Small intestine (tissue), 7 donors: ENCODE measurements at regions not wholly inside any gene's neighbourhood (a gene's known extent, or its start where the extent isn't known, plus 50 kb on each side); places are given as distances from the start of the nearest gene placed in this dataset.

Experiments
- DNase-seq, 2 donors: peaks; one replicate each; pipeline versions ENCODE4 v3.0.0 to v3.0.0-alpha.2; 2013
- FAIRE-seq: peaks from 2 replicates; lab custom pipeline; 2012; peaks lifted over from hg19 to GRCh38; lab: Jason Lieb, UNC
- H3K27ac ChIP-seq, 3 donors: one replicate each; pipeline ENCODE4 v1.5.1; 2013; ENCODE audit warnings: low read length in 2 of 3, mild to moderate bottlenecking in 2 of 3, control low read depth in 1 of 3, inconsistent platforms in 1 of 3, low read depth in 1 of 3, moderate library complexity in 1 of 3
- H3K27me3 ChIP-seq, 3 donors: one replicate each; pipeline ENCODE4 v1.6.1; 2013; ENCODE audit warnings: low read length in 3 of 3, inconsistent platforms in 1 of 3; ENCODE audit not compliant: control insufficient read depth in 3 of 3, insufficient read depth in 3 of 3
- H3K36me3 ChIP-seq, 3 donors: one replicate each; pipeline ENCODE4 v1.6.1; 2013; ENCODE audit warnings: low read length in 3 of 3, inconsistent platforms in 1 of 3, low read depth in 1 of 3, mild to moderate bottlenecking in 1 of 3, moderate library complexity in 1 of 3; ENCODE audit not compliant: control insufficient read depth in 3 of 3, insufficient read depth in 2 of 3
- H3K4me1 ChIP-seq, 3 donors: one replicate each; pipeline ENCODE4 v1.6.1; 2013; ENCODE audit warnings: low read length in 2 of 3, inconsistent platforms in 1 of 3, low read depth in 1 of 3, mild to moderate bottlenecking in 1 of 3, moderate library complexity in 1 of 3; ENCODE audit not compliant: control insufficient read depth in 3 of 3, insufficient read depth in 2 of 3
- H3K4me3 ChIP-seq, 3 donors: one replicate each; pipeline ENCODE4 v1.5.1; 2013; ENCODE audit warnings: low read length in 3 of 3, control low read depth in 1 of 3, inconsistent platforms in 1 of 3, low read depth in 1 of 3, mild to moderate bottlenecking in 1 of 3, moderate library complexity in 1 of 3
- H3K9me3 ChIP-seq, 2 donors: one replicate each; pipeline ENCODE4 v1.6.1; 2013; ENCODE audit warnings: low read depth in 1 of 2, low read length in 1 of 2; ENCODE audit not compliant: control insufficient read depth in 2 of 2, insufficient read depth in 1 of 2
- WGBS, 3 donors: extraction: QIAGEN DNeasy Blood & Tissue Kit; methylation state at CpG; one replicate each; pipeline ENCODE4 v1.1.7; 2013; 5-methylcytosine and 5-hydroxymethylcytosine counted together
- donor health status: healthy with polysubstance abuse.
- donor health status: control.
- donor health status: control.
- donor health status: Bipolar disorder and iron deficiency.
- donor health status: healthy.

DNA sequence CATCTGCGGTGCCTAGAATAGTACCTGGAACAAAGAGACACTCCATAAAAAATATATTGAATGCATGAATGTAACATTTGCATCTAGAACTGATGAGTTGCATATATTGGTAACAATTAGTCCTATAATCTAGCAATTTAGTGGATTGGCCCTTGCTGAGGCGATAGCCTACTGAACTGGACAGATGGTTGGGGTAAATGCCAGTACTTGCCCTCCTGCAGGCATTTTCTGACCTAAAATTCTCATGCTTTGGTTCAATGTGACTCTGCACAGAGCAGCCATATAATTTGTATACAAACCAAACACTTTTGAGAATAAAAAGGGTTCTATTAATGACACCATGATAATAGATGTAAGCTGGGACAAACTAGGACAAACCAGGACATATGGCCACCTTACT is 313.6 kb downstream of the OLFM3 start:
- Histone ChIP-seq H3K4me3 (no peak overlapping the region), H3K36me3 (no peaks in the 10 kb centered on the region), H3K4me1 (no peaks in the 10 kb centered on the region), H3K9me3 (no peaks in the 10 kb centered on the region), H3K27ac (no peak overlapping the region), H3K27me3 (no peaks in the 10 kb centered on the region)
- DNase-seq (no peak), FAIRE-seq (no peak)
- WGBS, 3 donors: 85 to 86% (median 86%) methylated on average over 2 of the region's 2 CpGs

DNA sequence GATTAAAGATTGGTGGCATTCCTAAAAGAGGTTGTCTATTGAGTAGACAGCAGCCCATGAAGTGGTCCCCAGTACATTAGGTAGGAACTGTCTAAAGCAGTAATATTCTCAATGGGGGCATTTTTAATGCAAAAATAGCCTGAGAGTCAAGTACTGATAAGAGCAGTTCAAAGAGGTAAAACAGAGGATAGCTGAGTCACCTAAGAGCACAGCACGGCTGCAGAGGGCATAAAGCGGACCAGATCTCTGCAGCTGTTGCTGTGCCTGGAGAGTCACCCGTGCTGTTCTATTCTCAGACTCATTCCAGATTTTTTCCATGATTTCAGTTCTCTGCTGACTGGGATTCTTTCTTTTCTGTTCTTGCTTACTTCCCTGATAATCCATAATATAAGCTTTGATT is 313.2 kb downstream of the OLFM3 start:
- WGBS, 3 donors: 31 to 49% (median 39%) methylated on average over 3 of the region's 3 CpGs
- H3K27ac ChIP-seq: no peak overlapping the region
- no peaks in the 10 kb centered on the region for H3K4me1 ChIP-seq
- H3K36me3 ChIP-seq: no peaks in the 10 kb centered on the region
- FAIRE-seq (no peak), DNase-seq (no peak)
- H3K4me3 ChIP-seq: no peak overlapping the region
- no peaks in the 10 kb centered on the region for H3K9me3 ChIP-seq
- no peaks in the 10 kb centered on the region for H3K27me3 ChIP-seq

DNA sequence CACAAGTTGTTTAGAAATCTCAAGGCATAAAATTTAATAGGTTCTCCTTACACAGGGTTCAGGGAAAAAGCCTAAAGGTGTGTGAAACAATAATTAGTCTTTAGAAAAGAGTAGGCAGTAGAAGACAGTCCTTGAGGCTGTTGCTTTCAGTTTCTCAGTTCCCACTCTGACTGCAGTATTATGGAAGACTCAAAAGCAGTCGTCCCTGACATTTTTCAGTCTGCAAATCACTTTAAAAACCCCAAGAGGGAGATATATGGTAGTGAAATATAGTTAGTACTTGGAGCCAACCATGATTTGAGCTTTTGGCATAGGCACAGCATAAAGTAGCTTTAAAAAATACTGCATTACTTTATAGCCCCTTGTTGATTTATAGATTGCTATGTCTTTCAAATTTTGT is 299.7 kb downstream of the OLFM3 start:
- DNase-seq: no peak

DNA sequence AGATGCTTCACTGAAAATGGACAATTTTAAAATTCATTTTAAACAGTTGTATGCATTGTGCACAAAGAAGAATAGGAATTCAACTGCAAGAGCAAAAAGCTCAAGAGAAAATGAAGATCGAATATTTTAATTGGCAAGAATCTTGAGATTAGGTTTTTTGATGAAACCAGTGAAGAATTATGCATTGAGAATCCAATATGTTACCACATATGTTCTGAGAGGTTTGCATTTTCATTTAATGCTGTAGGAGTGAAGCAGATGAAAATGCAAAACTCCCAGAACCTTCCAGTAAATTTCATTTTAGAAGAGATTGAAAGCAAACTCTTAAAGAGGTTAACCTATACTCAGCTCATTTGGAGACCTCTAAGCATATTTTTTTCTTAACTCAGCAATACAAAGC is 298.0 kb downstream of the OLFM3 start:
- H3K27ac ChIP-seq: no peak overlapping the region
- no peaks in the 10 kb centered on the region for H3K4me1 ChIP-seq
- FAIRE-seq (no peak), DNase-seq (no peak)
- H3K9me3 ChIP-seq: no peaks in the 10 kb centered on the region
- H3K36me3 ChIP-seq: no peaks in the 10 kb centered on the region
- whole genome bisulfite sequencing, 3 donors: 69 to 76% (median 70%) methylated on average over 1 of the region's 1 CpG
- H3K4me3 ChIP-seq: no peak overlapping the region
- no peaks in the 10 kb centered on the region for H3K27me3 ChIP-seq

More for the DNA sequence above, 299.7 kb downstream of the OLFM3 start:
- no peaks in the 10 kb centered on the region for H3K27me3 ChIP-seq
- H3K9me3 ChIP-seq: no peaks in the 10 kb centered on the region
- no peak overlapping the region for H3K4me3 ChIP-seq
- FAIRE-seq: no peak
- WGBS, 3 donors: 0 to 9% (median 0%) methylated on average over 1 of the region's 1 CpG
- H3K36me3 ChIP-seq: no peaks in the 10 kb centered on the region
- H3K27ac ChIP-seq: no peak overlapping the region
- H3K4me1 ChIP-seq: no peaks in the 10 kb centered on the region

DNA sequence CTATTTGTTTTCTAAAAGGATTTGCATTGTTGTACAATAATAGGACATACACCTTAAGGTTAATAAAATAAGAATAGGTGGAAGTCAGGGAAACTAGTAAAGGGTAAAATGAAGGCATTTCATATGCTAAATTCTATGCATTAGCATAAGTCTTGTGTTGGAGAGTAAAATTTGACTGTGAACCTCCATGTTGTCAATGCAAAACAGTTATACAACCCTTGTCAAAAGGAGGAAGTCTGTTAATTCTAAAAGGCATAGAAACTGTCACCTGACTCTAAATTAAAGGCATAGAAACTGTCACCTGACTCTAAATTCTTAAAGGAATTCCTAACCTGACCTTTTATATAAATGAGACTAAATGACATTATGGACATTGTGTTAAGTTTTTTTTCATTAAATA is 291.8 kb downstream of the OLFM3 start:
- Histone ChIP-seq H3K36me3 (no peaks in the 10 kb centered on the region), H3K27me3 (no peaks in the 10 kb centered on the region), H3K27ac (no peak overlapping the region), H3K9me3 (no peaks in the 10 kb centered on the region), H3K4me1 (no peaks in the 10 kb centered on the region), H3K4me3 (no peak overlapping the region)
- FAIRE-seq (no peak), DNase-seq (no peak)

GRCh38 chr1:101706366-101706765 is 290.4 kb downstream of the OLFM3 start:
- Histone ChIP-seq H3K4me1 (no peaks in the 10 kb centered on the region), H3K27me3 (no peaks in the 10 kb centered on the region), H3K27ac (no peak overlapping the region), H3K9me3 (no peaks in the 10 kb centered on the region), H3K36me3 (no peaks in the 10 kb centered on the region), H3K4me3 (no peak overlapping the region)
- no peak for DNase-seq
- no peak for FAIRE-seq

DNA sequence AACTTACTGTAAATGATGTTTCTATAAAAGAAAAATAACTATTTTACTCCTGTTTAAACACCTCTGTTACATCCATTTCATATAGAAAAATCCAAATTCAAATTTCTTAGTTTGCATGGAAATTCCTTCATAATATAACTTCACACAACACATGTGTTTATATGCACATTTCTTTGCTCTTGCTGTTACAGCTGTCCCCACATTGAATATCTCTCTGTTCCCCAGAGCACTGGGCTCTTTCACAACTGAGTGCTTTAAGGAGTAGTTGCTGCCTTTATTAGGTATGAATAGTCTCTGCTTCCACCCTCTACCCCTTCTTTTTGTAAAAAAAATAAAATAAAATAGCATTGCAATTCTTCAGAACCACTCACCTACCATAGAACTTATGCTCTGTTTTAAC is 287.0 kb downstream of the OLFM3 start:
- no peak for DNase-seq
- FAIRE-seq: no peak

GRCh38 chr1:101713760-101714159 is 283.0 kb downstream of the OLFM3 start:
- DNase-seq (no peak), FAIRE-seq (no peak)
- Histone ChIP-seq H3K4me3 (no peak overlapping the region), H3K27me3 (no peaks in the 10 kb centered on the region), H3K27ac (no peak overlapping the region), H3K9me3 (no peaks in the 10 kb centered on the region), H3K4me1 (no peaks in the 10 kb centered on the region), H3K36me3 (no peaks in the 10 kb centered on the region)
- WGBS, 3 donors: 26 to 52% (median 36%) methylated on average over 1 of the region's 1 CpG

More for the DNA sequence above, 287.0 kb downstream of the OLFM3 start:
- H3K9me3 ChIP-seq: no peaks in the 10 kb centered on the region
- no peaks in the 10 kb centered on the region for H3K27me3 ChIP-seq
- H3K36me3 ChIP-seq: no peaks in the 10 kb centered on the region
- no peak overlapping the region for H3K27ac ChIP-seq
- no peaks in the 10 kb centered on the region for H3K4me1 ChIP-seq
- H3K4me3 ChIP-seq: no peak overlapping the region

GRCh38 chr1:101723415-101723814 is 273.3 kb downstream of the OLFM3 start:
- Histone ChIP-seq H3K27ac (no peak overlapping the region), H3K4me3 (no peak overlapping the region), H3K4me1 (no peaks in the 10 kb centered on the region), H3K9me3 (no peaks in the 10 kb centered on the region), H3K27me3 (no peaks in the 10 kb centered on the region), H3K36me3 (no peaks in the 10 kb centered on the region)
- FAIRE-seq: no peak
- 52 to 70% (median 59%) methylated on average over 4 of the region's 4 CpGs for WGBS, 3 donors
- DNase-seq: no peak
